ENCODE measurements at regions not wholly inside any gene's neighbourhood (a gene's known extent, or its start where the extent isn't known, plus 50 kb on each side); places are given as distances from the start of the nearest gene placed in this dataset.

GRCh38 chr4:187449702-187450101 is 545.9 kb upstream of the ZFP42 start:
- Histone ChIP-seq H4K20me1 (ENCODE audit: insufficient read depth, low read length) (no peaks in the 10 kb centered on the region), H3K79me2 (ENCODE audit: insufficient read depth, low read length) (no peaks in the 10 kb centered on the region), H3K27ac (ENCODE audit: low read depth in 1 of 2, low read length in 2 of 2) (no peak overlapping the region), H3K4me1 (ENCODE audit: control insufficient read depth in 1 of 2, insufficient read depth in 2 of 2, low read length in 2 of 2) (no peaks in the 10 kb centered on the region), H3K27me3 (ENCODE audit: control insufficient read depth in 2 of 2, insufficient read depth in 2 of 2, low read length in 2 of 2) (no peaks in the 10 kb centered on the region), H3K36me3 (replicated peaks in 1 of 2; ENCODE audit: control insufficient read depth in 1 of 2, insufficient read depth in 2 of 2, low read length in 2 of 2) (no peaks in the 10 kb centered on the region), H3K9me3 (replicated peaks in 1 of 2; ENCODE audit: control insufficient read depth in 1 of 2, insufficient read depth in 1 of 2, low read length in 2 of 2) (no peaks in the 10 kb centered on the region), H3K4me3 (replicated peaks in 1 of 3; ENCODE audit: low read depth in 2 of 3, low read length in 3 of 3) (no peak overlapping the region), H3K4me2 (replicated peaks; ENCODE audit: extremely low read depth, low read length, poor library complexity, severe bottlenecking) (no peak overlapping the region), H3K9ac (ENCODE audit: insufficient read depth, low read length, poor library complexity, severe bottlenecking) (no peak overlapping the region), H2AFZ (ENCODE audit: insufficient read depth, low read depth, low read length, poor library complexity, severe bottlenecking) (no peak overlapping the region)
- no peak overlapping the region for H3K27ac Mint-ChIP-seq
- H3K4me1 Mint-ChIP-seq = no peaks in the 10 kb centered on the region
- H3K36me3 Mint-ChIP-seq = no peaks in the 10 kb centered on the region
- no CpG with 5 or more reads among the region's 3 CpGs for WGBS (ENCODE audit: insufficient coverage)
- no peak overlapping the region for H3K4me3 Mint-ChIP-seq
- H3K9me3 Mint-ChIP-seq = peaks cover 0 to 6% (median 2%) of the 10 kb centered on the region in 7 donors
- DNase-seq = no peak
- TF ChIP-seq CTCF (IDR thresholded peaks at IDR 0.05) = no peak
- intact Hi-C loops (cut with micrococcal nuclease) = no loop called here
- peaks cover 0 to 2% (median 0%) of the 10 kb centered on the region in 3 donors for H3K27me3 Mint-ChIP-seq (ENCODE audit: low read depth in 3 of 3)

GRCh38 chr4:187451776-187452175 is 543.8 kb upstream of the ZFP42 start:
- Histone ChIP-seq H3K79me2 (ENCODE audit: insufficient read depth, low read length) (no peaks in the 10 kb centered on the region), H4K20me1 (ENCODE audit: insufficient read depth, low read length) (no peaks in the 10 kb centered on the region), H3K4me2 (replicated peaks; ENCODE audit: extremely low read depth, low read length, poor library complexity, severe bottlenecking) (no peak overlapping the region), H2AFZ (ENCODE audit: insufficient read depth, low read depth, low read length, poor library complexity, severe bottlenecking) (no peak overlapping the region), H3K4me1 (ENCODE audit: control insufficient read depth in 1 of 2, insufficient read depth in 2 of 2, low read length in 2 of 2) (no peaks in the 10 kb centered on the region), H3K27ac (ENCODE audit: low read depth in 1 of 2, low read length in 2 of 2) (no peak overlapping the region), H3K9me3 (replicated peaks in 1 of 2; ENCODE audit: control insufficient read depth in 1 of 2, insufficient read depth in 1 of 2, low read length in 2 of 2) (no peaks in the 10 kb centered on the region), H3K9ac (ENCODE audit: insufficient read depth, low read length, poor library complexity, severe bottlenecking) (no peak overlapping the region), H3K27me3 (ENCODE audit: control insufficient read depth in 2 of 2, insufficient read depth in 2 of 2, low read length in 2 of 2) (no peaks in the 10 kb centered on the region), H3K36me3 (replicated peaks in 1 of 2; ENCODE audit: control insufficient read depth in 1 of 2, insufficient read depth in 2 of 2, low read length in 2 of 2) (no peaks in the 10 kb centered on the region), H3K4me3 (replicated peaks in 1 of 3; ENCODE audit: low read depth in 2 of 3, low read length in 3 of 3) (no peak overlapping the region)
- Mint-ChIP-seq H3K27ac (no peak overlapping the region), H3K4me3 (no peak overlapping the region), H3K4me1 (no peaks in the 10 kb centered on the region), H3K9me3 (peaks cover 0 to 8% (median 4%) of the 10 kb centered on the region in 7 donors), H3K27me3 (ENCODE audit: low read depth in 3 of 3) (peaks cover 0 to 3% (median 0%) of the 10 kb centered on the region in 3 donors), H3K36me3 (no peaks in the 10 kb centered on the region)
- no peak for TF ChIP-seq CTCF (IDR thresholded peaks at IDR 0.05)
- DNase-seq = no peak
- 86% methylated on average over 6 of the region's 8 CpGs for WGBS (ENCODE audit: insufficient coverage)
- intact Hi-C loops (cut with micrococcal nuclease) = no loop called here
